Mucosa of descending colon (tissue), 3 donors: ENCODE measurements at regions not wholly inside any gene's neighbourhood (a gene's known extent, or its start where the extent isn't known, plus 50 kb on each side); places are given as distances from the start of the nearest gene placed in this dataset.

ENCODE experiments used
- ATAC-seq: fragments of 200-7000 bp; cut with Tn5 transposase; one replicate; pipeline ENCODE4 v1.9.1; 2020; ENCODE audit warnings: mild to moderate bottlenecking, moderate library complexity
- DNase-seq, 3 donors: peaks; one replicate each; pipeline ENCODE4 v3.0.0-alpha.2; 2020
- H3K36me3 ChIP-seq: fragments of 200-600 bp; one replicate; pipeline ENCODE4 v1.8.0; 2021; ENCODE audit warnings: low read depth, mild to moderate bottlenecking
- H3K4me1 ChIP-seq: fragments of 200-600 bp; one replicate; pipeline ENCODE4 v1.8.0; 2021; ENCODE audit warnings: low read depth, mild to moderate bottlenecking
- H3K4me3 ChIP-seq: fragments of 200-600 bp; one replicate; pipeline ENCODE4 v1.8.0; 2021; ENCODE audit warnings: mild to moderate bottlenecking
- H3K9me3 ChIP-seq: fragments of 200-600 bp; one replicate; pipeline ENCODE4 v1.8.0; 2021; ENCODE audit warnings: mild to moderate bottlenecking
- CTCF ChIP-seq: fragments of 200-600 bp; IDR thresholded peaks from one replicate; pipeline ENCODE4 v1.8.0; 2022; ENCODE audit warnings: antibody characterized with exemption, mild to moderate bottlenecking
- intact Hi-C, 2 donors: fragments of 100-400 bp; cut with DNase I in 1 of 2; cut with micrococcal nuclease in 1 of 2; formaldehyde crosslinking; loops; one replicate each; pipeline versions ENCODE4 v1.11.0 to v1.11.1; 2022; cut with DNase I, micrococcal nuclease
- donor health status: DM: no; HTN: no; CAD: no; lungs with moderate emphysema.
- donor health status: DM: no; HTN: no; CAD: no.
- donor health status: DM: no; HTN: yes; CAD: no.

GRCh38 chr9:108466304-108466703 lies 389.5 kb downstream of the ACTL7B start:
- intact Hi-C loops, result no loop called here
- DNase-seq (no peak), ATAC-seq (no peak)
- Histone ChIP-seq H3K4me1 (peaks cover 9% of the 10 kb centered on the region), H3K9me3 (no peaks in the 10 kb centered on the region), H3K36me3 (no peaks in the 10 kb centered on the region), H3K4me3 (no peak overlapping the region)
- TF ChIP-seq CTCF, result no peak

- DNase-seq (peak in 1 of 3 donors; percentile 38), ATAC-seq (peak; percentile 69)
- H3K36me3 ChIP-seq, result no peaks in the 10 kb centered on the region
- no peak overlapping the region for H3K4me3 ChIP-seq
- peaks cover 9% of the 10 kb centered on the region for H3K4me1 ChIP-seq
- no peak for TF ChIP-seq CTCF
- intact Hi-C loops, result no loop called here
- no peaks in the 10 kb centered on the region for H3K9me3 ChIP-seq
Measured at GRCh38 chr9:108463932-108464606, 391.7 kb downstream of the ACTL7B start.

- no peak for TF ChIP-seq CTCF
- no peak for DNase-seq
- ATAC-seq, result no peak
- Histone ChIP-seq H3K4me1 (no peaks in the 10 kb centered on the region), H3K36me3 (no peaks in the 10 kb centered on the region), H3K4me3 (no peak overlapping the region), H3K9me3 (no peaks in the 10 kb centered on the region)
- intact Hi-C loops, result no loop called here
Measured at GRCh38 chr9:108456903-108457302, 398.9 kb downstream of the ACTL7B start.

GRCh38 chr9:108445431-108446071 lies 410.2 kb downstream of the ACTL7B start:
- intact Hi-C loops, result no loop called here
- DNase-seq (no peak), ATAC-seq (no peak)
- H3K36me3 ChIP-seq, result no peaks in the 10 kb centered on the region
- TF ChIP-seq CTCF, result no peak
- no peak overlapping the region for H3K4me3 ChIP-seq
- H3K4me1 ChIP-seq, result no peaks in the 10 kb centered on the region
- no peaks in the 10 kb centered on the region for H3K9me3 ChIP-seq

GRCh38 chr9:108444400-108445358 lies 411.1 kb downstream of the ACTL7B start:
- H3K4me1 ChIP-seq, result no peaks in the 10 kb centered on the region
- intact Hi-C loops, result no loop called here
- no peak for TF ChIP-seq CTCF
- H3K9me3 ChIP-seq, result no peaks in the 10 kb centered on the region
- no peaks in the 10 kb centered on the region for H3K36me3 ChIP-seq
- ATAC-seq (peak; percentile 32), DNase-seq (no peak)
- no peak overlapping the region for H3K4me3 ChIP-seq
